ENCODE measurements at regions not wholly inside any gene's neighbourhood (a gene's known extent, or its start where the extent isn't known, plus 50 kb on each side); places are given as distances from the start of the nearest gene placed in this dataset.

GRCh38 chr17:5948811-5949210, 121.4 kb upstream of the WSCD1 start:
- no TSS peak for BruUV-seq (replicated peaks)
- DNase-seq = no peak
- intact Hi-C loops (cut with micrococcal nuclease; ENCODE audit: unreplicated experiment) = no loop called here
- H4K20me1 ChIP-seq (ENCODE audit: insufficient read depth) = peaks cover 4% of the 10 kb centered on the region; the same call in 1 of the 2 replicates
- H3K9me3 ChIP-seq (ENCODE audit: insufficient read depth, low read depth) = no peaks in the 10 kb centered on the region
- H2AFZ ChIP-seq = no peak overlapping the region
- no peaks in the 10 kb centered on the region for H3K79me2 ChIP-seq (ENCODE audit: low read depth)
- no peak overlapping the region for H3K4me3 ChIP-seq
- H3K27me3 ChIP-seq (ENCODE audit: insufficient read depth, low read depth) = peaks cover 91% of the 10 kb centered on the region
- H3K4me1 ChIP-seq (replicated peaks; ENCODE audit: insufficient read depth) = no peaks in the 10 kb centered on the region
- H3K9me2 ChIP-seq (ENCODE audit: insufficient read depth) = no peaks in the 10 kb centered on the region
- H3K36me3 ChIP-seq (ENCODE audit: low read depth) = no peaks in the 10 kb centered on the region
- H3K27ac ChIP-seq = no peak overlapping the region
- POLR2A ChIA-PET (ENCODE audit: unreplicated experiment) = interaction anchor here (0.5 kb wide), 1 partner anchor 723 kb away, joined by 11 read pairs; no protein-coding TSS in a partner anchor
- CTCF ChIA-PET = no interaction called here
- H3F3A ChIP-seq (ENCODE audit: insufficient read depth, low read depth) = no peaks in the 10 kb centered on the region
- H3K4me2 ChIP-seq = no peak overlapping the region
- no peak for TF ChIP-seq EZH2 (IDR thresholded peaks at IDR 0.05; ENCODE audit: low read depth)
- no peak for TF ChIP-seq CTCF (conservative IDR thresholded peaks at IDR 0.05)

GRCh38 chr17:5950878-5951277, 119.3 kb upstream of the WSCD1 start:
- DNase-seq = no peak
- TF ChIP-seq CTCF (conservative IDR thresholded peaks at IDR 0.05) = no peak
- TF ChIP-seq EZH2 (IDR thresholded peaks at IDR 0.05; ENCODE audit: low read depth) = no peak
- no peak overlapping the region for H3K4me2 ChIP-seq
- no peaks in the 10 kb centered on the region for H3K9me3 ChIP-seq (ENCODE audit: insufficient read depth, low read depth)
- H3K27me3 ChIP-seq (ENCODE audit: insufficient read depth, low read depth) = peaks cover 78% of the 10 kb centered on the region
- no peak overlapping the region for H3K4me3 ChIP-seq
- POLR2A ChIA-PET (ENCODE audit: unreplicated experiment) = no interaction called here
- CTCF ChIA-PET = no interaction called here
- no peak overlapping the region for H2AFZ ChIP-seq
- BruUV-seq (replicated peaks) = no TSS peak
- H3K4me1 ChIP-seq (replicated peaks; ENCODE audit: insufficient read depth) = no peaks in the 10 kb centered on the region
- intact Hi-C loops (cut with micrococcal nuclease; ENCODE audit: unreplicated experiment) = no loop called here
- H3K9me2 ChIP-seq (ENCODE audit: insufficient read depth) = no peaks in the 10 kb centered on the region
- no peaks in the 10 kb centered on the region for H3K79me2 ChIP-seq (ENCODE audit: low read depth)
- peaks cover 4% of the 10 kb centered on the region; the same call in 1 of the 2 replicates for H4K20me1 ChIP-seq (ENCODE audit: insufficient read depth)
- no peaks in the 10 kb centered on the region for H3K36me3 ChIP-seq (ENCODE audit: low read depth)
- no peaks in the 10 kb centered on the region for H3F3A ChIP-seq (ENCODE audit: insufficient read depth, low read depth)
- no peak overlapping the region for H3K27ac ChIP-seq

GRCh38 chr17:5951912-5952311, 118.3 kb upstream of the WSCD1 start:
- H3K27ac ChIP-seq = no peak overlapping the region
- peaks cover 79% of the 10 kb centered on the region for H3K27me3 ChIP-seq (ENCODE audit: insufficient read depth, low read depth)
- intact Hi-C loops (cut with micrococcal nuclease; ENCODE audit: unreplicated experiment) = no loop called here
- ChIA-PET POLR2A (ENCODE audit: unreplicated experiment) (no interaction called here), CTCF (no interaction called here)
- no peaks in the 10 kb centered on the region for H3K4me1 ChIP-seq (replicated peaks; ENCODE audit: insufficient read depth)
- no TSS peak for BruUV-seq (replicated peaks)
- H4K20me1 ChIP-seq (ENCODE audit: insufficient read depth) = peaks cover 4% of the 10 kb centered on the region; the same call in 1 of the 2 replicates
- no peaks in the 10 kb centered on the region for H3K79me2 ChIP-seq (ENCODE audit: low read depth)
- DNase-seq = no peak
- no peaks in the 10 kb centered on the region for H3K9me3 ChIP-seq (ENCODE audit: insufficient read depth, low read depth)
- no peaks in the 10 kb centered on the region for H3K36me3 ChIP-seq (ENCODE audit: low read depth)
- H3K4me3 ChIP-seq = no peak overlapping the region
- no peaks in the 10 kb centered on the region for H3F3A ChIP-seq (ENCODE audit: insufficient read depth, low read depth)
- no peak overlapping the region for H2AFZ ChIP-seq
- no peak overlapping the region for H3K4me2 ChIP-seq
- TF ChIP-seq CTCF (conservative IDR thresholded peaks at IDR 0.05) = no peak
- TF ChIP-seq EZH2 (IDR thresholded peaks at IDR 0.05; ENCODE audit: low read depth) = no peak
- no peaks in the 10 kb centered on the region for H3K9me2 ChIP-seq (ENCODE audit: insufficient read depth)
